ENCODE measurements at regions not wholly inside any gene's neighbourhood (a gene's known extent, or its start where the extent isn't known, plus 50 kb on each side); places are given as distances from the start of the nearest gene placed in this dataset.

GRCh38 chr2:83176539-83176938, 1282.5 kb downstream of the SUCLG1 start:
- ATAC-seq (ENCODE audit: insufficient read depth, low read depth), result no peak
- Histone ChIP-seq H2AFZ (ENCODE audit: low read depth, low read length) (no peak overlapping the region), H3K9ac (ENCODE audit: low read depth, low read length) (no peak overlapping the region), H3K9me3 (ENCODE audit: insufficient read depth, low read length, severe bottlenecking) (no peaks in the 10 kb centered on the region), H3K27me3 (ENCODE audit: insufficient read depth, low read length, poor library complexity) (no peaks in the 10 kb centered on the region), H4K20me1 (ENCODE audit: insufficient read depth, low read length) (no peaks in the 10 kb centered on the region), H3K4me1 (ENCODE audit: insufficient read depth, low read length) (no peaks in the 10 kb centered on the region), H3K36me3 (ENCODE audit: insufficient read depth, low read length) (no peaks in the 10 kb centered on the region), H3K79me2 (ENCODE audit: insufficient read depth, low read length) (no peaks in the 10 kb centered on the region), H3K4me2 (ENCODE audit: insufficient read depth, low read length) (no peak overlapping the region), H3K4me3 (ENCODE audit: low read depth in 1 of 2, low read length in 2 of 2) (no peak overlapping the region), H3K27ac (ENCODE audit: low read length) (no peak overlapping the region)
- DNase-seq, result no peak
- TF ChIP-seq CTCF (IDR thresholded peaks at IDR 0.05; ENCODE audit: borderline replicate concordance, extremely low read depth, low read length, poor library complexity, severe bottlenecking), result no peak
- TF ChIP-seq EZH2 (IDR thresholded peaks at IDR 0.05; ENCODE audit: borderline replicate concordance, low read depth, low read length, severe bottlenecking), result no peak

GRCh38 chr2:83172841-83173240, 1286.2 kb downstream of the SUCLG1 start:
- no peak overlapping the region for H2AFZ ChIP-seq (ENCODE audit: low read depth, low read length)
- no peaks in the 10 kb centered on the region for H3K4me1 ChIP-seq (ENCODE audit: insufficient read depth, low read length)
- H3K79me2 ChIP-seq (ENCODE audit: insufficient read depth, low read length), result no peaks in the 10 kb centered on the region
- no peaks in the 10 kb centered on the region for H3K36me3 ChIP-seq (ENCODE audit: insufficient read depth, low read length)
- no peak overlapping the region for H3K4me3 ChIP-seq (ENCODE audit: low read depth in 1 of 2, low read length in 2 of 2)
- H4K20me1 ChIP-seq (ENCODE audit: insufficient read depth, low read length), result no peaks in the 10 kb centered on the region
- H3K4me2 ChIP-seq (ENCODE audit: insufficient read depth, low read length), result no peak overlapping the region
- no peak overlapping the region for H3K27ac ChIP-seq (ENCODE audit: low read length)
- no peaks in the 10 kb centered on the region for H3K9me3 ChIP-seq (ENCODE audit: insufficient read depth, low read length, severe bottlenecking)
- no peaks in the 10 kb centered on the region for H3K27me3 ChIP-seq (ENCODE audit: insufficient read depth, low read length, poor library complexity)
- no peak for DNase-seq
- H3K9ac ChIP-seq (ENCODE audit: low read depth, low read length), result no peak overlapping the region
- no peak for ATAC-seq (ENCODE audit: insufficient read depth, low read depth)
- TF ChIP-seq CTCF (IDR thresholded peaks at IDR 0.05; ENCODE audit: borderline replicate concordance, extremely low read depth, low read length, poor library complexity, severe bottlenecking), result no peak
- no peak for TF ChIP-seq EZH2 (IDR thresholded peaks at IDR 0.05; ENCODE audit: borderline replicate concordance, low read depth, low read length, severe bottlenecking)

- no peaks in the 10 kb centered on the region for H3K36me3 ChIP-seq (ENCODE audit: insufficient read depth, low read length)
- no peaks in the 10 kb centered on the region for H3K79me2 ChIP-seq (ENCODE audit: insufficient read depth, low read length)
- H3K9ac ChIP-seq (ENCODE audit: low read depth, low read length), result no peak overlapping the region
- no peak for ATAC-seq (ENCODE audit: insufficient read depth, low read depth)
- H2AFZ ChIP-seq (ENCODE audit: low read depth, low read length), result no peak overlapping the region
- DNase-seq, result no peak
- no peaks in the 10 kb centered on the region for H3K4me1 ChIP-seq (ENCODE audit: insufficient read depth, low read length)
- H4K20me1 ChIP-seq (ENCODE audit: insufficient read depth, low read length), result no peaks in the 10 kb centered on the region
- TF ChIP-seq CTCF (IDR thresholded peaks at IDR 0.05; ENCODE audit: borderline replicate concordance, extremely low read depth, low read length, poor library complexity, severe bottlenecking) (no peak), EZH2 (IDR thresholded peaks at IDR 0.05; ENCODE audit: borderline replicate concordance, low read depth, low read length, severe bottlenecking) (no peak)
- no peaks in the 10 kb centered on the region for H3K9me3 ChIP-seq (ENCODE audit: insufficient read depth, low read length, severe bottlenecking)
- H3K27me3 ChIP-seq (ENCODE audit: insufficient read depth, low read length, poor library complexity), result no peaks in the 10 kb centered on the region
- H3K4me2 ChIP-seq (ENCODE audit: insufficient read depth, low read length), result no peak overlapping the region
- no peak overlapping the region for H3K27ac ChIP-seq (ENCODE audit: low read length)
- H3K4me3 ChIP-seq (ENCODE audit: low read depth in 1 of 2, low read length in 2 of 2), result no peak overlapping the region
Measured at GRCh38 chr2:83168377-83168776, 1290.7 kb downstream of the SUCLG1 start.

- no peak for TF ChIP-seq EZH2 (IDR thresholded peaks at IDR 0.05; ENCODE audit: borderline replicate concordance, low read depth, low read length, severe bottlenecking)
- no peak for TF ChIP-seq CTCF (IDR thresholded peaks at IDR 0.05; ENCODE audit: borderline replicate concordance, extremely low read depth, low read length, poor library complexity, severe bottlenecking)
- DNase-seq (no peak), ATAC-seq (ENCODE audit: insufficient read depth, low read depth) (no peak)
Measured at GRCh38 chr2:83162421-83162820, 1296.7 kb downstream of the SUCLG1 start.

More at GRCh38 chr2:83162421-83162820, 1296.7 kb downstream of the SUCLG1 start:
- H3K36me3 ChIP-seq (ENCODE audit: insufficient read depth, low read length), result no peaks in the 10 kb centered on the region
- H3K4me3 ChIP-seq (ENCODE audit: low read depth in 1 of 2, low read length in 2 of 2), result no peak overlapping the region
- no peak overlapping the region for H3K9ac ChIP-seq (ENCODE audit: low read depth, low read length)
- H3K4me1 ChIP-seq (ENCODE audit: insufficient read depth, low read length), result no peaks in the 10 kb centered on the region
- H3K27ac ChIP-seq (ENCODE audit: low read length), result no peak overlapping the region
- no peak overlapping the region for H2AFZ ChIP-seq (ENCODE audit: low read depth, low read length)
- no peaks in the 10 kb centered on the region for H3K79me2 ChIP-seq (ENCODE audit: insufficient read depth, low read length)
- no peaks in the 10 kb centered on the region for H3K27me3 ChIP-seq (ENCODE audit: insufficient read depth, low read length, poor library complexity)
- no peaks in the 10 kb centered on the region for H3K9me3 ChIP-seq (ENCODE audit: insufficient read depth, low read length, severe bottlenecking)
- H3K4me2 ChIP-seq (ENCODE audit: insufficient read depth, low read length), result no peak overlapping the region
- no peaks in the 10 kb centered on the region for H4K20me1 ChIP-seq (ENCODE audit: insufficient read depth, low read length)
